Liver (tissue), 3 donors: ENCODE measurements at regions not wholly inside any gene's neighbourhood (a gene's known extent, or its start where the extent isn't known, plus 50 kb on each side); places are given as distances from the start of the nearest gene placed in this dataset.

ENCODE experiments used
- CTCF ChIP-seq: fragments of 150-350 bp; IDR thresholded peaks from 2 replicates; pipeline ENCODE4 v1.5.1; 2017; ENCODE audit warnings: improper control_type of control experiment, low read depth, low read length; ENCODE audit not compliant: missing input control
- RAD21 ChIP-seq, 2 donors: IDR thresholded peaks; 2 replicates each; pipeline ENCODE4 v1.6.1; 2016; ENCODE audit warnings: antibody characterized with exemption in 2 of 2, mild to moderate bottlenecking in 2 of 2
- RXRA ChIP-seq, 2 donors: IDR thresholded peaks; 2 replicates each; pipeline ENCODE4 v1.6.1; 2017 to 2018; ENCODE audit warnings: antibody characterized with exemption in 2 of 2, mild to moderate bottlenecking in 1 of 2
- donor health status: healthy.
- donor health status: healthy.

- no peak for TF ChIP-seq CTCF
- TF ChIP-seq RXRA (IDR thresholded peaks at IDR 0.05) = no peak
- TF ChIP-seq RAD21 (IDR thresholded peaks at IDR 0.05) = no peak
Observed at GRCh38 chr1:199472978-199473377, 554.5 kb upstream of the NR5A2 start.
